HG02642 (cell line): ENCODE measurements at regions not wholly inside any gene's neighbourhood (a gene's known extent, or its start where the extent isn't known, plus 50 kb on each side); places are given as distances from the start of the nearest gene placed in this dataset.

Experiments
- ATAC-seq: cut with Tn5 transposase; IDR thresholded peaks from one replicate; pipeline ENCODE4 v1.9.1; 2021; ENCODE audit warnings: mild to moderate bottlenecking; ENCODE audit not compliant: unreplicated experiment, poor library complexity

DNA sequence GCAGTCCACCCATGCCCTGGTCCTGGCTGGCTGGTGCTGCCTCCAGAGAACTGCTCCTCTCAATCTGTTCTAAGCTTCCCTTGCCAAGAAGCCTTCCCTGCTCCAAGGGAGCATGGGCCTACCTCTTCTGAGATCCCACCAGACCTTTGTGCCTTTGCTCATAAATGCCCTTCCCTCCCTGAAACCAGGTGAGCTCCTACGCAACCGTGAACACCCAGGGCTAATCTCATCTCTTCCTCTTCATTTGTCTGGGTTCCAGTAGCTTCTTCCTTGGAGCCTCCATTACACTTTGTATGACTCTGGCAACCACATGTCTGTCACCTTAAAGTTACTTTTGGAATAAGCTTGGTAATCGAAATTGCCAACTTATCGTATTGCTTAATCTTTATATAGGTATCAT is 270.6 kb downstream of the PBX3 start:
- ATAC-seq = no peak

DNA sequence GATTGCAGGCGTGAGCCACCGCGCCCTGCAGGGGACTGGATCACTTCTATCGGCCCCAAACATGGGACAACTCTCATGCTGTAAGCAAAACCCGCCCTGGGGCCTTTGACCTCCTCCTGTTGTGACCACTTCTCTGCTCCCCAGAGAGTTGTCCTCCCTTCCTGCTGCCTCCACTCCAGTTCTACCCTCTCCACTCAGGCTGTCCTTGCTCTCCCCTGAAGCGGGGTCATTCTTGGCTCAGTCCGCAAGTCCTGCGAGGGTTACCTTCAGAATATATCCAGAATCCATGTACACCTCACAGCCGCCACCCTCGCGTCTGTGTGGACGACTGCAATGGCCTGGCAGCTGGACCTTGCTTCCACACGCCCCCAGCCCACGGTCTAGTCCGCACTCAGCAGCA is 273.7 kb downstream of the PBX3 start:
- no peak for ATAC-seq

DNA sequence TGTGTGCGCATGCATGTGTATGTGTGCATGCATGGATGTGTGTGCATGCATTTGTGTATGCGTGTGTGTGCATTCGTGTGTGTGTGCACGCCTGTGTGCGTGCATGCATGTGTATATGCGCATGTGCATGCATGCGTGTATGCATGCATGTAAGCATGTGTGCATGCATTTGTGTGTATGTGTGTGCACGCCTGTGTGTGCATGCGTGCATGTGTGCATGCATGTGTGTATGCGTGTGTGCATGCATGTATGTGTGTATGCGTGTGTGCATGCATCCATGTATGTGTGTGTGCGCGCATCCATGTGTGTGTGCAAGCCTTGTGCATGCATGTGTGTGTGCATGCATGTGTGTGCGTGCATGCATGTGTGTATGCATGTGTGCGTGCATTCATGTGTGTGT is 276.8 kb downstream of the PBX3 start:
- ATAC-seq = no peak

DNA sequence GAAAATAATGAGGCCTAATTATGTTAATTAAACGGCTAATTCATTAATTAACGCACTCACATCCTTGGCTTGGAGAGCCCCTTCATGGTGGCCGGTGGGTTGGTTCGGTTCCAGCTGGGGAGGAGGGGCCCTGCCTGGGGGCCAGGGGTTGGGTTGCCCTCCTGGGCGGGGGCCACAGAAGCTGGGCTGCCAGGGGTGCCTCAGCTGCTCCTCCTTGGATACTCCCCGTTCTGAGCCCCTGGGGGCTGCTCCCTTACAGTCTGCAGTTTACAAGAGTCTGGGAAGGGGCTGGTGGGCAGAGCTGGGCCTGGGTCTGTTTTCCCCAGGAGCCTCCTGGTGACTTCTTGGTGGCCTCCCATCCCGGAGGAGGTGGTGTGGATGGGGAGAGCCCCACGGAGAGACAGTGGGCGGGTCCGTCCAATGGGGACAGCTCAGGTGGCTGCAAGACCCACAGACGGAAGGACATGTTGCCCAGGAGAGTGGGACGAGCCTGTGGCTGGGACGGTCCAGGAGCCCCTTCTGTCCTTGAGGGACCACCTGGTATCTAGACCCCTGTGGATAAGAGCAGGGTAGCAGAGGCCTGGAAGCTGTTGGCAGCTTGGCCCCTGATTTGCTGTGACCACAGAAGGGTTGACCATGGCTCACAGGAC is 277.5 kb downstream of the PBX3 start:
- ATAC-seq = no peak

DNA sequence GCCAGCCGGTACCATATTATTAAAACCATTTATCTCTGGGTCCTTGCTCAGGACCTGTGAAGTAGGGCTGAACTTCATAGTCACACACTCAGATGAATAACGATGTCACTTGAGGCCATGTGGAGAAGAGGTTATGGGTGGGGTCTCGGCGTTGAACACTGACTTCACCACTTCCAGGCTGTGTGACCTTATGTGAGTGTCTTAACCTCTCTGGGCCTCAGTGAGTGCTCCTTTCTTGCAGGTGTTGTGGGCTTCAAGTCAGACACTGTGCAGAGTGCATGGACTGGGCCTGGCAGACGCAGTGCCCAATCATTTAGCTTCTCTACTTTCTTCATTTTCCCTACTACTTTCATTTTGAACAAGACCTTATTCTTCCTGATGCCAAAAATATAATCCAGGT is 278.8 kb downstream of the PBX3 start:
- ATAC-seq = no peak

DNA sequence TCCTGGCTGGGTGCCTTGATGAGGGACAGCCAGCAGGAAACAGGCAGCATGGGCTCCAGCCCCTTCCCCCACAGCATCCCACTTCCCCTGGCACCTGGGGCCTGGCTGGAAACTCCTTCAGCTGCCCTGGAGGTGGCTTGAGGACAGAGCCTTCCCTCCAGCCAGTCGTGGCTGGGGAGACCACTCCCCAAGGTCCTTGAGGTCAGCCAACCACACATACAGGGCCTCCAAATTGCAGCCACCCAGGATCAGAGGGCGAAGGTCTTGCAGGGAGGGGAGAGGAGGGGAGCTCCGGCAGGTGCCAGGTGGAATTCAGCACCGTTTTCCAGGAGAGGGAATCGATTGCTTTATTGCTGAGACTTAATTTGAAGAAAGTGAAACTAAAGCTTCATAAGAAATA is 280.4 kb downstream of the PBX3 start:
- ATAC-seq = no peak

DNA sequence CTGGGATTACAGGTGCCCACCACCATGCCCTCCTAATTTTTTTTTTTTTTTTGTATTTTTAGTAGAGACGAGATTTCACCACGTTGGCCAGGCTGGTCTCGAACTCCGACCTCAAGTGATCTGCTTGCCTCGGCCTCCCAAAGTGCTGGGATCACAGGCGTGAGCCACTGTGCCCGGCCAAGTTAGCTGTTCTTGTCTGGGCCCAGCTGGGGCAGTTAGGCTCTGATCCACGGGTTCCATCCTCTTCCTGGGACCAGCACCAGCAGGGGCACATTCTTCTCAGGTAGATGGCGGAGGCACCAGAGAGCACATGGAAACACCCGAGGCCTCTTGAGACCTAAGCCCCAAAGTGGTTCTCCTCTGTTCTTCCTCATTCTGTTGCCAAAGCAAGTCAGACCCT is 281.6 kb downstream of the PBX3 start:
- ATAC-seq = no peak

DNA sequence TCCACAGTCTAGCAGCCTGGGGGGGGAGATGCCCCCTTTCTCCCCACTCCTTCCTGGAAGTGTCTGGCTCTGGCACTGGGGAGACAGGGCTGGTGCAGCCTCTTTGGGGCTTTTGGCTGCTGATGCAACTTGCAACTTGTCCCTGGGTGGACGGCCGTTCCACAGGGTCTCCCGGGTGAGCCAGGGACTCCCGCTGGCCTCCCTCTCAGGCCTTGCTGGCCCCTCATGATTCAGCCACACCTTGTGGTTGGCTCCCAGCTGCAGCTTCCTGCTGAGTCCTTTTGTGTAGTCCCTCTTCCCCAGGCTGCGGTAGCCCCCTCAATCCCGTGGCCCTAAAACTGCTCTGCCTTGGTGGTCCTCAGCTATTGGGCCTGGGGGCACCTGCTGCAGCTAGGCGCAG is 283.5 kb downstream of the PBX3 start:
- no peak for ATAC-seq

DNA sequence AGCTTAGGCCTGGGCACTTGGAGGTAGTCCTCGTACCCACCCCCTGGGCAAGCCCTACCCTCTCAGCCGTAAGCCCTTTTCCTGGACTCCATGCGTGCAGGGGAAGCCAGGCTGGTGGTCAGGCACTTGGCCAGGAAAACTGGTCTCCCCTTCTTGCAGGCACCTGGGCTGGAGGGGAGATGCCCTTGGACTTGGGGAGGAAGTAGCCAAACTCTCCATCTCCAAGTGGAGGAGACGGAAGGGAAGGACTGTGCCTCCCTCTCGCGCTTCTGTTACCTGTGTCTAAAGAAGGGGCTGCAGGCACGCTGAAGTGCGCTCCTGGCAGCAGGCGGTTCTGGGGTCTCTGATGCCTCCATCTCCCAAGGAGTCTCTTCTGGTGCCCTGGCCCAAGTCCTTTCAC is 283.9 kb downstream of the PBX3 start:
- no peak for ATAC-seq

DNA sequence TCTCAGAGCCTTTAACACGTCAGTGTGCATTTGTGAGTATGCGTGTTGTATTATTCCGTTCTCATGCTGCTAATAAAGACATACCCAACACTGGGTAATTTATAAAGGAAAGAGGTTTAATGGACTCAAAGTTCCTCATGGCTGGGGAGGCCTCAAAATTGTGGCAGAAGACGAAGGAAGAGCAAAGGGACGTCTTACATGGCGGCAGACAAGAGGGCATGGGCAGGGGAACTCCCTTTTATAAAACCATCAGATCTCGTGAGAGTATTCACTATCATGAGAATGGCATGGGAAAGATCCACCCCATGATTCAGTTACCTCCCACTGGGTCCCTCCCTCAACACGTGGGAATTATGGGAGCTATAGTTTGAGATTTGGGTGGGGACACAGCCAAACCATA is 285.0 kb downstream of the PBX3 start:
- ATAC-seq = no peak

DNA sequence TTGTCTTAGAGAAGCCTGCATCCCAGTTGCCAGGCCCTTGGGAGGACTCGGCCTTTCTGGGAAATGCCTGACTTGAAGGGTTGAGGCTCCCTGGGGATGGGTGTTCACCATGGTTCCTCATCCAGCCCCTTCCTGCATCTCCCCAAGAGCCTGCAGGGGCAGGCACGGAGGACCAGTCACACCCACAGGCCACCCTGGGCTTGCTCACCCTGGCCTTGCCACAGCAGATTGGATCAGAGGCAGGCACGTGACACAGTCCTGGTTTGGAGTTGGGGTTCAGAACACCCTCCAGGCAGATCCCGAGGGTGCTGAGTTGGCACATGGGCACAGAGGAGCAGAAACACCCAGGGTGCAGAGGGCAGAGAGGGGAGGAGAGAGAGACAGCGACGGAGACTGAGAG is 286.1 kb downstream of the PBX3 start:
- ATAC-seq = no peak

DNA sequence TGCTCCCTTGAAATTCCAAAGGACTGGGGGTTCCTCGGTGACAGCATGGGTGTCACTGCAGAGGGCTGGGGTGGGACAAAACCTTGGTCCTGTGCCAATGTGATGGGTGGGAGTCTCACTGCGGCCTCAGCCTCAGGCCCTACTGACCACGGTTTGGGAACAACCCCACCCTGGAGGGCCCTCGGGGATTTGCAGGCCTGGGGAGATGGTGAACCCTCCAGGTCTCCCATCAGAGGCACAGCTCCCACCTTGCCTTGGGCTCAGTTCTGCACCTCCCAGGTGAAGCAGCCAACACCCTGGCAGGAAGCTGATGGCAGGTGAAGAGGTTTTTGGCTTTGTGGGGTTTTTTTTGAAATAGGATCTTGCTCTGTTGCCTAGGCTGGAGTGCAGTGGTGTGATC is 286.8 kb downstream of the PBX3 start:
- no peak for ATAC-seq

DNA sequence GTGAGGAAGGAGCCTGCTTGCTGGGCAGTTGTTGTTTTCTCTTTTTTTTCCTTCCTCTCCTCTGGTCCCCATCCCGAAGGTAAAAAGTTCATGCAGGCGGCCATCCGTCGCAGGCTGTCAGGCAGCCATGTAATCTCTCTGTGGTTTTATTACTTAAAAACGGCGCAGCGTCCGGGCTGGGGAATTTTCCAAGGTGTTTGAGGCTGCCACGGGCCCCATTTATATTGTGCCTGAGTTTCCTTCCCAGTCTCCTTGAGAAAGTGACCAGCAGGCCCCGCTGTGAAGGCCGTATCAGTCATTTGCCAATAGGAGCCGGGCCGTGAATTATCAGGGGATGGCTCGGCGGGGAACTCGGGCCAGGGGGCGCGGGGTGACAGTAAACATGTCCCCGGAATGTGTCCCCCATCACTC is 289.7 kb downstream of the PBX3 start:
- ATAC-seq = no peak

DNA sequence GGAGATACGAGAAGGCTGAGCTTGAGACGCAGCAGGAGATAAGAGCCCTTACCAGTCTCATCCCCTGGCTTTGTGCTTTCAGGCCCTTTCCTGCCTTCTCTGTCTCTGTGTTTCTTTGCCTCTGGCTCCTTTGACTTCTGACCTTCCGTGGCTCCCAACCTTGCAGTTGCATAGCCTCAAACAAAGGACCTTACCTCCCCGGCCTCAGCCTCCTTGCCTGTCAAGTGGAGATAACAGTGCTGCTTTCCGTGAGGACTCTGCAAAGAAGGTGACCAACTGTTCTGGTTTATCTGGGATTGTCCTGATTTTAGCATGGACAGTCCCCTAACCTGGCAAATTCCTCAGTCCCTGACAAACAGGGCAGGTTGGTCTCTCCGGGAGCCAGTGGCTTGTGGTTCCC is 287.8 kb upstream of the MVB12B start:
- no peak for ATAC-seq

DNA sequence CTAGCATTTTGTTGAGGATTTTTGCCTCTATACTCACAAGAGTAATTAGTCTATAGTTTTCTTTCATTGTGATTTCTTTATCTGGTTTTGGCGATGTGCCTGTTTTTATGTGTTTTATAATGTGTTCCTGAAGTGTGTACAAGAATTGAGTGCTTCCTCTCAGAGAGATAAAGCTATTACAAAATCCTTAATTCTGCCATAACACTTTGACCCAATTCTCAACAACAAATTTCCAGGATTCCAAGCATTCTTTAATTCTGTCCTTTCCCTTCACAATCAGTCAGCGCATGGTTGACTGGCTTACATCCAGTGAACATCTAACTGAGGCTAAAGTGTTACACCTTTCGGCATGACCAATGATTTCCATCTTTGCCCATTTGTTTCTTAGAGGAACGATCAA is 282.9 kb upstream of the MVB12B start:
- ATAC-seq = no peak

DNA sequence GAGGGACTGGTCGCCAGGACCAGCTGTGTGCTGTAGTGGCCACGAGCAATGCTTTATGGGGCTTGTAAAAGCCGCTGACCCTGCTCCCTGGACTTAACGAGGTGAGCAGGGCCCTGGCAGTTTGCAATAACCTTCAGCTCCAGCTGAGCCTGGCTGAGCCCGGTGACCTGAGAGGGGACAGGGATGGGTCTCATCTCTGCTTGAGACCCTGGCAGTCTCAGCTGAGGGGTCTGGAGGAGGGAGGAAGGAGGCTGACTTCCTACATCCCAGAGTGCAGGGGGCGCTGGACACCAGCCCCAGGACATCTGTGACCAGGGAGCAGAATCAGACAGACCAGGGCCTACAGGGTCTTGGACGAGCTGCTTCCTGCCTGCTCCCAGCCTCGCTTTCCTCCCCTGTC is 277.5 kb upstream of the MVB12B start:
- ATAC-seq = no peak

DNA sequence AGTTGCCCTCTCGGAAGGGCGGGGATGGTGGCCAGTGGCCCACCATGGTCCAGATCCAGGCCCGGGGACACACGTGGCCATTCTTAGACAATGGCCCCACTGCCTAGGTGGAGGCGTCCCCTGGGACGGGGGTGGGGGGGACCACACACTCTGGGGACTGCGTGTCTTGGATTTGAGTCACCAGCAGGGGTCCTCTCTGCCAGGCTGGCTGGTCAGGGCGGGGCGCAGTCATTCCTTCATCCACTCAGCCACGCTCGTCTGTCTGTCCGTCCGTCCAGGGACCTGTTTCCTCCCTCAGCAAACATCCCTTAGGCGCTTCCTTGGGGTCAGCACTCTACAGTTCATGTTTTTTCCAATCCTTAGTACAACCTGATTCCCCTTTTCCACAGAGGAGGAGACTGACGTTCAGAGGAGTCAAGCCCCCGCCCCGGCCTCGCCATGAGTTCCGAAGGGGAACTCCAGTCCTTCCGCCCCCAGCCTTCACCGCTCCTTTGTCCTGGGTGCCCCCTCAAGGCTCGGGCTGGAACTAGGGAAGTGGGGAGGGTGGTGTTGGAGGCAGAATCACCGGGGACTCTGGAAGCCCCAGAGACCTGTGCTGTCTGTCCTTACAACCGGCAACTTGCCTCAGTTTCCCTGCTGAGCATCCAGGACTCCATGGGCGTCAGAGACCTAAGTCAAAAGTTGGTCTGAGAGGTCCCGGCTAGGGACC is 276.6 kb upstream of the MVB12B start:
- ATAC-seq = no peak

DNA sequence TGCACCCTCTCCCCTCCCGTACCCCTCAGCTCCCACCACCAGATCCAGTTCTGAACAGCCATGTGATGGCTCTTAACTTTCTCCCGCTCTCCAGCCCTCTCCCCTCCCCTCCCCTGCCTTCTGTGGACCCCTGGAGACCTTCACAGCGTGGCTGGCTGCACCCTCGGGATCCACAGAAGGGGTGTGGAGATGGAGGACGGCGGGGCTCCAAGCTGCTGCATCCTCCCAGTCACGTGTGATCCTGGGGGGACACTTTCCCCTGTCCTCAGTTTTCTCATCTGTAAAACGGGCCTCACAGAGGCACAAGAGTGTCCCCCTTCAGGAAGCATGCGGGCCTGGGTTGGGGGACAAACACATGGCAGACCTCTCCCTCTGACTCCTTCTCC is 276.0 kb upstream of the MVB12B start:
- ATAC-seq = no peak

DNA sequence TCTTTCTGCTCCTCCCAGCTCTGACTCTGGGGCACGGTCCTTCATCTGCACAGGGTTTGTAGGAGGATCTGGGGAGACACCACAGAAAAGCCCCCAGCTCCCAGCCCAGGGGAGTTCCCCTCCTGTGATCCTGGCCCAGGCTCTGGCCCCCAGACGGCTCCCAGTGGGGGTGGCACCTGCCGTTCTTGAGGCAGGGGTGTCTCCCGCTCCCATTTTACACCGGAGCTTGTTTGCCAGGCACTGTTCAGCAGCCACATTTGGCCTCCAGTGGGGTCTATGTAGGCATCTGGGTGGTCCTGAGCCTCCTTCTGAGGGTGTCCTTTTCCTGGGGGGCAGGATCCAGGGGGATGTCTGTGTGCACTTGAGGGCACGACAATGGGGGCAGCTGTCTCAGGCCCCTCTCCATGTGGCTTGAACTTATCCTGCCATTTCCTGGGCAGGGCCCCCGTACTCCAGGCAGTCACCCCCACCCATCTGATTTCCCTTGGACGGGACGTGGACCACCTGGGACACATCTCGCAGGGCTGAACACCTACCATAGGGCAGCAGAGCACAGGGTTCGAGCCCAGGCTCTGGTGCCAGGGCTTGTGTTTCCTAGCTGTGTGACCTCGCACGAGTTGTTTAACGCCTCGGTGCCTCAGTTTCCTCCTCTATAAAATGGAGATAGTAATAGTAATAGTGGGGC is 275.0 kb upstream of the MVB12B start:
- no peak for ATAC-seq

DNA sequence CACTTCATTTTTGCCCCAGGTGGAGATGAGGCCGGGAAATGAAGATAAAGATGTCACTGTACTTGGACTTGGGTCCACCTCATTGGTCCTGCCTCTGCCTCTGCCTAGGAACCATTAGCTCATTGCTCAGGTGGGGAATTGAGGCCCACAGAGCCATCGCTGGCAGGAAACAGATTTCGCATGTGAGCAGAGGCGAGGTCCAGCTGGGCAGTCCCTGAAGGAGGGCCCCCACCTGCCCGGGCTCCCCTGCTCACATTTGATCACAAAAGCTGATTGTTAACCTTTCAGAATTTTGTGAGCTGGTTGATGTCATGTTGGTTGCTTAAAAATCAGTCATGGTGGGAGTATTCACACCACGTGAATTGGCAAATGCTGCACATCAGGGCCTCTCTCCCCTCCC is 273.8 kb upstream of the MVB12B start:
- ATAC-seq = no peak

DNA sequence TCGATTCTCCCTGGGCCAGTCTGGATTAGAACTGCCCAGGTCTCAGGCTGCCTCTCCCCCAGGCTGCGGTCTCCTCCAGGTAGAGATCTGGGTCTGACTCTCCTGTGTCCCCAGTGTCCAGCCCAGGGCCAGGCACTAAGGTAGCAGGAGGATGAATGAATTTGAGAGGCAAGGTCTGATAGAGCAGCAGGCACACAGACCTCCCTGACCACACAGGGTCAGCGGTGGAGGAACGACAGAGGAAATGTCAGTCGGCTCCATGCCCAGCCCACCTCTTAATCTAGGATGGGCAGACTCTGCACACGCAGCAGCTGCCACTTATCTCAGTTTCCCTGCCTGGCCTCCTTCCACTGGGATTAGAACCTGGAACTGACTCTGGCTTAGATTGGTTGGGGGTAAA is 272.7 kb upstream of the MVB12B start:
- no peak for ATAC-seq
